Neural cell (in vitro differentiated cells): ENCODE measurements at regions not wholly inside any gene's neighbourhood (a gene's known extent, or its start where the extent isn't known, plus 50 kb on each side); places are given as distances from the start of the nearest gene placed in this dataset.

Source experiments
- EP300 ChIP-seq: fragments of 450-650 bp; conservative IDR thresholded peaks from 2 replicates; pipeline ENCODE4 v1.6.1; 2014; ENCODE audit warnings: antibody characterized with exemption, mild to moderate bottlenecking, moderate library complexity; ENCODE audit not compliant: poor library complexity, severe bottlenecking
- EZH2 ChIP-seq: fragments of 200-600, 300-800 bp; shearing (Covaris generic), sonication (generic); IDR thresholded peaks from 2 replicates; pipeline ENCODE4 v1.6.1; 2014; ENCODE audit warnings: antibody characterized with exemption, low read length, borderline replicate concordance, mild to moderate bottlenecking; ENCODE audit not compliant: insufficient read depth, poor library complexity, severe bottlenecking
- POLR2AphosphoS5 ChIP-seq: IDR thresholded peaks from 2 replicates; pipeline ENCODE4 v1.6.1; 2012
- RAD21 ChIP-seq: fragments of 450-650 bp; conservative IDR thresholded peaks from 2 replicates; pipeline ENCODE4 v1.6.1; 2014; ENCODE audit warnings: antibody characterized with exemption, mild to moderate bottlenecking, moderate library complexity
- TF ChIP-seq, protein P1 (sequence below): fragments of 450-650 bp; IDR thresholded peaks from 2 replicates; pipeline ENCODE4 v1.5.1; 2014; ENCODE audit warnings: antibody characterized with exemption, mild to moderate bottlenecking, moderate library complexity; ENCODE audit not compliant: poor library complexity, severe bottlenecking

DNA sequence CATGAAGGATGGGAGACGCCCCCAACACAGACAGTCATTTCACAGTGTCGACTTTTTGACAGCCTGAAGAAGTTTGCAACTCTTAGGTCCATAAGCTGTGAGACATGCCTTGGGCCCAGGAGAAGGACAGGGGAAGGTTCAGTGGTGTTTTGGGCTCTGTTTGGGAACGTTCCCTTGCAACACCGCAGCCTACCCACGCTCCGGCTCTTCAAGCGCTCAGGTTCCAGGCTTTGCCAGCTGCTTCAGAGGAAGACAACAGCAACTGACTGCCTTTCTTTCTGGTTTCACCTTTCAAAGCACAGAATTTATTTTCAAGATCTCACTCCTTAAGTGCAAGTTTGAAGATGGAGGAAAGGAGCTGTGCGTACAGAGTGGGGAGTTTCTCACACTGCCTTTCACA lies 575.8 kb upstream of the B3GAT1 start:
- no peak for TF ChIP-seq EP300
- TF ChIP-seq, protein P1, sequence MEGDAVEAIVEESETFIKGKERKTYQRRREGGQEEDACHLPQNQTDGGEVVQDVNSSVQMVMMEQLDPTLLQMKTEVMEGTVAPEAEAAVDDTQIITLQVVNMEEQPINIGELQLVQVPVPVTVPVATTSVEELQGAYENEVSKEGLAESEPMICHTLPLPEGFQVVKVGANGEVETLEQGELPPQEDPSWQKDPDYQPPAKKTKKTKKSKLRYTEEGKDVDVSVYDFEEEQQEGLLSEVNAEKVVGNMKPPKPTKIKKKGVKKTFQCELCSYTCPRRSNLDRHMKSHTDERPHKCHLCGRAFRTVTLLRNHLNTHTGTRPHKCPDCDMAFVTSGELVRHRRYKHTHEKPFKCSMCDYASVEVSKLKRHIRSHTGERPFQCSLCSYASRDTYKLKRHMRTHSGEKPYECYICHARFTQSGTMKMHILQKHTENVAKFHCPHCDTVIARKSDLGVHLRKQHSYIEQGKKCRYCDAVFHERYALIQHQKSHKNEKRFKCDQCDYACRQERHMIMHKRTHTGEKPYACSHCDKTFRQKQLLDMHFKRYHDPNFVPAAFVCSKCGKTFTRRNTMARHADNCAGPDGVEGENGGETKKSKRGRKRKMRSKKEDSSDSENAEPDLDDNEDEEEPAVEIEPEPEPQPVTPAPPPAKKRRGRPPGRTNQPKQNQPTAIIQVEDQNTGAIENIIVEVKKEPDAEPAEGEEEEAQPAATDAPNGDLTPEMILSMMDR, result no peak
- no peak for TF ChIP-seq EZH2
- TF ChIP-seq POLR2AphosphoS5, result no peak
- no peak for TF ChIP-seq RAD21
